Skeletal muscle cell (primary cell): ENCODE measurements at regions not wholly inside any gene's neighbourhood (a gene's known extent, or its start where the extent isn't known, plus 50 kb on each side); places are given as distances from the start of the nearest gene placed in this dataset.
"Not testable (repeated sequence)": the region's sequence is repeated elsewhere in the genome, so short reads cannot be mapped to it uniquely, and the experiment has no call there.

Experiments
- DNase-seq: peaks from one replicate; pipeline ENCODE4 v3.0.0-alpha.2; 2010; ENCODE audit warnings: low read depth
- H3K4me3 ChIP-seq: 2 replicates; pipeline ENCODE4 v1.5.1; 2011; ENCODE audit warnings: low read depth, mild to moderate bottlenecking, control low read depth, low read length, moderate library complexity

DNA sequence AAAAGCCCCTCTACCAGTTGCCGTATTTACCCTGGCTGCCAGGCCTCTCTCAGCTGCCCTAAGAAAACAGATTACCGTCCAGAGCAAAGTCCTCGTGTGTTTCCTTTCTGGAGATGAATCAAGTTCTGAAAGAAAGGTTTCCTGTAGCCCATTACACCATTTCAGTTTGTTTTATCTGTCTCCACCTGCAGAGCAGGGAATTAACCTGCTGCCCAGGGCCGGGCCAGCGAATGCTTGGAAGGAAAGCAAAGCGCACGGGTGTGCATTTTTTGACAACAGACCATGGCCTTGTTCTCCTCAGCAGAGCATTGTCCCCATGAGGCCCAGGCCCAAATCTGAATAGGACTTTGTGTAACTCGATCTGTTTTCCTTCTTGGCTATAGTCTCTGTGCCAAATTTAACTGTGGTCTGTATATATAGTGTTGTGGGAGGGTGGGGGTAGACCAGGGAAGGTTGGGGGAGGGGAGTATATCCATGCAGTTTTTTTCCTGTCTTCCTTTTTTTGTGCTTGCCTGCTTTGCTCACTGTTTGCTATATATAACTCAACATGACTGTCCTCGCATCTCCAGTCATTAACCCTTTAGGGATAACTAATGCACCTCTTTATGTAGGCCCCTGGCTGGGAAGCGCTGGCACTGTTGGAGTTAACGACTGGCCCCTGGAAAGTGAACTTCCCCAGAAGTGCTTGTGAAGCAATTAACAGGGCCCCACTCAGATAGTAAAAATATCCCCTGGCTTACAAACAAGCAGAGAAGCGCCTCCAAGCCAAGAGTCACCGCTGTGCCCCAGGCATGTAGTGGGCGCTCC lies 174.3 kb upstream of the PLGLB2 start:
- H3K4me3 ChIP-seq, DNase-seq: not testable (repeated sequence)

GRCh38 chr2:87574193-87575119 lies 173.4 kb upstream of the PLGLB2 start:
- H3K4me3 ChIP-seq, DNase-seq: not testable (repeated sequence)

- H3K4me3 ChIP-seq, DNase-seq: not testable (repeated sequence)
Measured at GRCh38 chr2:87575138-87575537, 172.7 kb upstream of the PLGLB2 start.

DNA sequence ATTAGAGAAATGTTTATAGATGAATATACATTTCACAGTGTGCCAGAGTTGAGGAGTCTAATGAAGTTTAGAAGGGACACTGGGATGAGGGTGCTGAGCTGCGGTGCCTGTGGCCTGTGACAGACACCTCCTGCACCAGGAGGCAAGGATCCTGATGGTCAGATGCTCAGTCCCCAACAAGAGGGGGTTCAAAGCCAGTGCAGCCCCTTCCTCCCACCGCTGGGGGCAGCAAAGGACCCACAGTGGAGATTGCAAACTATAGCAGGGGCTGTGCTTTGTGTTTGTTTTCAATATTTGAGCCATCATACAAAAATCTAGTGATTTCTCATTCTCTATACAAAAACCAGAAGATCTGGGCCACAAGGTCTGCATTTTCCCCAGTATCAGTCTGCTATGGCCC lies 170.5 kb upstream of the PLGLB2 start:
- H3K4me3 ChIP-seq, DNase-seq: not testable (repeated sequence)

DNA sequence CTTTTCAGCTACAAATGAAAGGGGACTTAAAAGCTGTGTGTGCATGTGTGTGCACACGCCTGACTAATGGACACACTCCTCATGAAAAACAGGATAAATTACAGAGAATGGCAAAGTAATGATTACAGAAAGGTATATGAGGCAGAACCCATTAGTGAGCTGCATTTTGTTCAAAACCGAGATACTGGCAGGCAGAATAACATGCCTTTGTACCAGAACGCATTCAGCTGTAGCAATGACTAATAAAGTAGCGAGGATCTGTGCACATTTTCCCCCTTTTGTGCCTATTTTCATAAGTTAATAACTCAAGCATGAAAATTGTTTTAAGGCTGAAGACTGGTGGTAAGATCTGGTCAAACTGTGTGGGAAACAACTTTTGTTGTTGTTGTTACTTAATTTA lies 165.7 kb upstream of the PLGLB2 start:
- not testable (repeated sequence) for DNase-seq, H3K4me3 ChIP-seq

- not testable (repeated sequence) for DNase-seq, H3K4me3 ChIP-seq
Measured at GRCh38 chr2:87582579-87582978, 165.3 kb upstream of the PLGLB2 start.

- not testable (repeated sequence) for H3K4me3 ChIP-seq, DNase-seq
Measured at GRCh38 chr2:87583370-87583769, 164.5 kb upstream of the PLGLB2 start.

DNA sequence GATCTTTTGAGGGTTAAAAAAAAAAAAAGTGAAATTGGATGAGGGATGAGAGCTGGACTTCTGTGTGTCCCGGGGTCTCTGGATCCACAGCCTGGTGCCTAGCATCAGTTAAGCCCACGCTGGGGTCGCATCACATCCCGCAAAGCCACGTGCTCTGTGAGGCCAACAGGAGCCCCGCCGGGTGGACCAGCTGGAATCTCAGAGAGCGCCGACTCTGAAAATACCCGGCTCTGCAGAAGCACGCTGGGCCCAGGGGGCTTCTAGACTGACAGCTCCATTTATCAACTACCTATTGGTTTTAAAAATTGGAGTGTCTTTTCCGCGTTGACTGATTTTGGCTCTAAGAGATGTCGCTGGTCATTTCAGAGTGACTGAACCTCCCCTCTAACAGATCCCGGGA lies 164.1 kb upstream of the PLGLB2 start:
- H3K4me3 ChIP-seq, DNase-seq: not testable (repeated sequence)

DNA sequence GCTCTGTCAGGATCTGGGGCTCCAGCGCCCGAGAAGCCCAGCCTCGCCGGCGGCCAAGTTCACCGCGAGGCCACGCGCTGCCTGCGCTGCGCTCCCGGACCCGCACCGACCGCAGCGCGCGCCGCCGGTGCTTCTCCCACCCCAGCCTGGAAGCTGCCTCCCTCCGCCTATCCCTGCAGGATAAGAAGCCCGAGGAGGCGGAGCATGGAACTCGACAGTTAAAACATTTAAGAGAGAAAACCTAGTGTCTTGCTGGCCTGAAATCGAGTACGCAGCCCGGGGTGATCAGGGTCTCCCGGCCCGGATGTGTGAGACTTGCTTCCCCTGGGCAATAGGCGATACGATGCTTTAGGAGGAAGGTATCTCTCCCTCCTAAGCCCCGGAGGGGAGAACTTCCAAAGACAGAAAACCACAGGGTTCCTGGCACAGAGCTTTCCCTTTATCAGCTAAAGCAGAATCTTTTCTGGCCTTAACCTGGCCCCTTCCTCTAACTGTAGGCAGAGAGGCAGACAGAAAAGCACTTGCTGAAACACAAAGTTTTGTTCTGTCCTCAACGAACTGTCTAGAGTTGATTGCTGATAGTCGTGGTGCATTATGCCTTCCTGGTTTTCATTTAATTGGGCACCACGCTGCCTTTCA lies 163.5 kb upstream of the PLGLB2 start:
- not testable (repeated sequence) for H3K4me3 ChIP-seq

GRCh38 chr2:87587934-87588333 lies 160.0 kb upstream of the PLGLB2 start:
- H3K4me3 ChIP-seq, DNase-seq: not testable (repeated sequence)

More for the DNA sequence above, 163.5 kb upstream of the PLGLB2 start:
- DNase-seq = not testable (repeated sequence)

DNA sequence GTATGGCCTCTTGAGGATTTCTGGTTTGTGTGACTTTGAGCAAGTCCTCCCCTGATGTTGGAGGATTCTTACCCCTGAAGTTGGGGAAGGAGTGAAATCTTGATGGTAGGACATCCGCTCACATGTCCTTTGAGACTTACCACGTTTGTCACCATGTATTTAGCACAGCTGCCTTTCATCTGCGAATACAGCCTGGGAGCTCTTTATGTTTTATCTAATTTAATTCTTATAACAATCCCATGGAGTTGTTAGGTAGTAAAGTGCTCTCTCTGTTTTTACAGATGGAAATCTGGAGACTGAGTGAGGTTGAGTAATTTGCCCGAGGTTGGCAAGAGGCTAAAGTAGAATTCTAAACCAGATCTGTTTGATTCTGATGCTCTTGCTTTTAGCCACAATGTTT lies 154.9 kb upstream of the PLGLB2 start:
- not testable (repeated sequence) for H3K4me3 ChIP-seq

DNA sequence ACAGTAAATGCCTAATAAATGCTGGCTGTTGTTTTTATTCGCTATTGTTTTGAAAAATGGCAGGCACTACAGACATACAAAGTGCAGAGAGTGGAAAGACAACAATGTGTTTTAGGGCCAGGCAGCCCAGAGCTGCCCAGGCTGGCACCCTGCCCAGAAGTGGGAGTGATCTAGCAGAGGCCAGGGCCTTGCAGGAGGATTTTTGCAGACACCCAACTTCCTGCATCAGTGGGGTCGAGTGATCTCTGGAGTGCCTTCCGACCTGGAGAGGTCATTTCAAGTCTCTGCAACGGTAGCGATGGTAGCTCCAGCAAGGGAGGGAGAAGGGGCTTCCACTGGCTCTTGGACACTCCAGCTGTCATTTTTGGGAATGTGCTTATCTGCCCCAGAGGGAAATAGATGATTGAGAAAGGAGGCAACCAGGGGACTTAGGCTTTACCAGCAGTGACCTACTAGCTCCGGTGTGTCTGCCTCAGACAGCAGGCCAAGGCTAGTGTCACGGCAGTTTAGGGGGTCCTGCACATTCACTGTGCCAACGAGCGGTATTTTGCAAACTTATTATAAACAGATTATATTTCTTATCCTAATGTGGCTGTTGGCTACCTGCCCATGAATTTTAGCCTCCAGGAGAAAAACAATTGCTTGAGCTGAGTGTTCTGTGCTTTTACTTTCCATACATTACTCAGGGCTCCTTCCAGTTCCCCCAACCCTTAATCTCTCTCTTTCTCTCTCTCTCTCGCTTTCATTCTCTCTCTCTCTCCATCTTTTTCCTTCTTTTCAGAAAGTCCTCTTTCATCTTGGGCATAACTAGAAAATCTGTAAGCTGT lies 153.9 kb upstream of the PLGLB2 start:
- not testable (repeated sequence) for H3K4me3 ChIP-seq, DNase-seq

More for the DNA sequence above, 154.9 kb upstream of the PLGLB2 start:
- DNase-seq = not testable (repeated sequence)

- not testable (repeated sequence) for H3K4me3 ChIP-seq, DNase-seq
Measured at GRCh38 chr2:87594611-87594992, 153.3 kb upstream of the PLGLB2 start.

DNA sequence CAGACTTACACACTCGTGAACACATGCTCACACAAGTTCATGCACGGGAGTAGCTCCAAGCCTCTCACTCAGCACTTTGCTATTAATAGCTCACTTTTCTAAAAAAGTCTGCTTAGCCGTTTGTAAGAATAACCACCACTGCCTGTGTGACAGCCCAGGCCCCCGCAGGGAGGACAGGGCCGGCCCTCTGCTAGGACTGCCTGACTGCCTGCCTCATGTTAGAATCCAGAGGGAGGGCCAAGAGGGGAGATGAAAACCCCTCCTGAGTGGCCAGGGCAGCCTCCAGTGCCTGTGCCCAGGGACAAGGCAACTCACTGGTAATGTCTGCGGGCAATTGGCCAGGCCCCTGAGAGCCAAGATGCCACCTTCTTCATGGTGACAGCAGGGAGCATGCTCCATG lies 152.9 kb upstream of the PLGLB2 start:
- DNase-seq, H3K4me3 ChIP-seq: not testable (repeated sequence)

GRCh38 chr2:87600961-87601360 lies 146.9 kb upstream of the PLGLB2 start:
- H3K4me3 ChIP-seq, DNase-seq: not testable (repeated sequence)

- H3K4me3 ChIP-seq, DNase-seq: not testable (repeated sequence)
Measured at GRCh38 chr2:87602118-87602517, 145.8 kb upstream of the PLGLB2 start.

DNA sequence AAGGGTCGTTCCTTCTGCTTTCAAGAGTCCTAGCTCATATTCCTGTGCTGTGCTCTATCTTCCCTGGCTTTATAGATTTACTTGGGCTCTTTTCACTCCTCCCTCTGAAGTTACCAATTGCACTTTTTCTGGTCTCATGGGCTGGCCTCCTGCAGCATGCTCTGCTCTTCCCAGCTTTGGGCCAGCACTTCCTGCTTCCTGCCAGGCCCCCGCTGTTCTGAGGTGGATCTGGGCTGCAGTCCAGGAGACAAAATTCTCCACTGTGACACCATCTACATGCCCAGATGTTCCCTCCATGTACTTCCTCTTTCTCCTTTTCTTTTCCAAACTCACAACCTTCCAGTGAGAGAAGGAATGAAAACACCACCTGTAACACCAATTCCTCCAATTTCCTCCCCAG lies 145.2 kb upstream of the PLGLB2 start:
- DNase-seq, H3K4me3 ChIP-seq: not testable (repeated sequence)

GRCh38 chr2:87603418-87604278 lies 144.2 kb upstream of the PLGLB2 start:
- not testable (repeated sequence) for DNase-seq, H3K4me3 ChIP-seq
